Superior temporal gyrus (tissue), 1 donor: ENCODE measurements at regions not wholly inside any gene's neighbourhood (a gene's known extent, or its start where the extent isn't known, plus 50 kb on each side); places are given as distances from the start of the nearest gene placed in this dataset.
A peak's percentile ranks its signal among the peaks of the same experiment; 100 is the strongest.
"Not testable (repeated sequence)": the region's sequence is repeated elsewhere in the genome, so short reads cannot be mapped to it uniquely, and the experiment has no call there.

ENCODE experiments used
- DNase-seq: peaks from one replicate; pipeline ENCODE4 v3.0.0-alpha.2; 2016; ENCODE audit errors: extremely low spot score

GRCh38 chr7:110548372-110548771 lies 542.6 kb upstream of the LRRN3 start:
- no peak for DNase-seq

- DNase-seq: no peak
Observed at GRCh38 chr7:110557136-110557535, 533.8 kb upstream of the LRRN3 start.

- not testable (repeated sequence) for DNase-seq
Observed at GRCh38 chr7:110563286-110563685, 527.6 kb upstream of the LRRN3 start.

- DNase-seq: no peak
Observed at GRCh38 chr7:110564246-110564645, 526.7 kb upstream of the LRRN3 start.

- no peak for DNase-seq
Observed at GRCh38 chr7:110568388-110568787, 522.5 kb upstream of the LRRN3 start.

GRCh38 chr7:110568932-110569331 lies 522.0 kb upstream of the LRRN3 start:
- DNase-seq: peak; percentile 33

GRCh38 chr7:110569486-110570205 lies 521.3 kb upstream of the LRRN3 start:
- peak; percentile 24 for DNase-seq

- DNase-seq: no peak
Observed at GRCh38 chr7:110573862-110574528, 516.9 kb upstream of the LRRN3 start.

- no peak for DNase-seq
Observed at GRCh38 chr7:110587294-110587693, 503.6 kb upstream of the LRRN3 start.

GRCh38 chr7:110590415-110590814 lies 500.5 kb upstream of the LRRN3 start:
- DNase-seq: no peak

- no peak for DNase-seq
Observed at GRCh38 chr7:110591341-110591740, 499.6 kb upstream of the LRRN3 start.

GRCh38 chr7:110592557-110592956 lies 498.4 kb upstream of the LRRN3 start:
- DNase-seq: no peak

- DNase-seq: no peak
Observed at GRCh38 chr7:110593355-110593754, 497.6 kb upstream of the LRRN3 start.

- DNase-seq: no peak
Observed at GRCh38 chr7:110595694-110596093, 495.2 kb upstream of the LRRN3 start.

- DNase-seq: no peak
Observed at GRCh38 chr7:110600956-110601355, 490.0 kb upstream of the LRRN3 start.

GRCh38 chr7:110601710-110602109 lies 489.2 kb upstream of the LRRN3 start:
- DNase-seq: no peak

- no peak for DNase-seq
Observed at GRCh38 chr7:110604206-110604605, 486.7 kb upstream of the LRRN3 start.

- no peak for DNase-seq
Observed at GRCh38 chr7:110604885-110605284, 486.0 kb upstream of the LRRN3 start.

- DNase-seq: no peak
Observed at GRCh38 chr7:110607050-110607857, 483.7 kb upstream of the LRRN3 start.

- DNase-seq: no peak
Observed at GRCh38 chr7:110609336-110609735, 481.6 kb upstream of the LRRN3 start.

- no peak for DNase-seq
Observed at GRCh38 chr7:110612680-110613079, 478.2 kb upstream of the LRRN3 start.
